Epithelial cell of esophagus (primary cell): ENCODE measurements at regions not wholly inside any gene's neighbourhood (a gene's known extent, or its start where the extent isn't known, plus 50 kb on each side); places are given as distances from the start of the nearest gene placed in this dataset.
"Not testable (repeated sequence)": the region's sequence is repeated elsewhere in the genome, so short reads cannot be mapped to it uniquely, and the experiment has no call there.

ENCODE experiments used
- DNase-seq: peaks from one replicate; pipeline ENCODE4 v3.0.0; 2010; ENCODE audit warnings: low read depth
- H3K4me3 ChIP-seq: 2 replicates; pipeline ENCODE4 v1.5.1; 2011; ENCODE audit warnings: mild to moderate bottlenecking, low read length, control low read depth
- TF ChIP-seq, protein P1 (sequence below): IDR thresholded peaks from 2 replicates; pipeline ENCODE4 v1.5.1; 2011; ENCODE audit warnings: low read depth, mild to moderate bottlenecking, low read length, control low read depth, inconsistent platforms; ENCODE audit not compliant: insufficient read depth; ENCODE audit errors: missing control alignments

- DNase-seq: no peak
- TF ChIP-seq, protein P1, sequence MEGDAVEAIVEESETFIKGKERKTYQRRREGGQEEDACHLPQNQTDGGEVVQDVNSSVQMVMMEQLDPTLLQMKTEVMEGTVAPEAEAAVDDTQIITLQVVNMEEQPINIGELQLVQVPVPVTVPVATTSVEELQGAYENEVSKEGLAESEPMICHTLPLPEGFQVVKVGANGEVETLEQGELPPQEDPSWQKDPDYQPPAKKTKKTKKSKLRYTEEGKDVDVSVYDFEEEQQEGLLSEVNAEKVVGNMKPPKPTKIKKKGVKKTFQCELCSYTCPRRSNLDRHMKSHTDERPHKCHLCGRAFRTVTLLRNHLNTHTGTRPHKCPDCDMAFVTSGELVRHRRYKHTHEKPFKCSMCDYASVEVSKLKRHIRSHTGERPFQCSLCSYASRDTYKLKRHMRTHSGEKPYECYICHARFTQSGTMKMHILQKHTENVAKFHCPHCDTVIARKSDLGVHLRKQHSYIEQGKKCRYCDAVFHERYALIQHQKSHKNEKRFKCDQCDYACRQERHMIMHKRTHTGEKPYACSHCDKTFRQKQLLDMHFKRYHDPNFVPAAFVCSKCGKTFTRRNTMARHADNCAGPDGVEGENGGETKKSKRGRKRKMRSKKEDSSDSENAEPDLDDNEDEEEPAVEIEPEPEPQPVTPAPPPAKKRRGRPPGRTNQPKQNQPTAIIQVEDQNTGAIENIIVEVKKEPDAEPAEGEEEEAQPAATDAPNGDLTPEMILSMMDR: no peak
- H3K4me3 ChIP-seq: no peak overlapping the region
Observed at GRCh38 chr6:112592159-112592558, 245.0 kb downstream of the RFPL4B start.

DNA sequence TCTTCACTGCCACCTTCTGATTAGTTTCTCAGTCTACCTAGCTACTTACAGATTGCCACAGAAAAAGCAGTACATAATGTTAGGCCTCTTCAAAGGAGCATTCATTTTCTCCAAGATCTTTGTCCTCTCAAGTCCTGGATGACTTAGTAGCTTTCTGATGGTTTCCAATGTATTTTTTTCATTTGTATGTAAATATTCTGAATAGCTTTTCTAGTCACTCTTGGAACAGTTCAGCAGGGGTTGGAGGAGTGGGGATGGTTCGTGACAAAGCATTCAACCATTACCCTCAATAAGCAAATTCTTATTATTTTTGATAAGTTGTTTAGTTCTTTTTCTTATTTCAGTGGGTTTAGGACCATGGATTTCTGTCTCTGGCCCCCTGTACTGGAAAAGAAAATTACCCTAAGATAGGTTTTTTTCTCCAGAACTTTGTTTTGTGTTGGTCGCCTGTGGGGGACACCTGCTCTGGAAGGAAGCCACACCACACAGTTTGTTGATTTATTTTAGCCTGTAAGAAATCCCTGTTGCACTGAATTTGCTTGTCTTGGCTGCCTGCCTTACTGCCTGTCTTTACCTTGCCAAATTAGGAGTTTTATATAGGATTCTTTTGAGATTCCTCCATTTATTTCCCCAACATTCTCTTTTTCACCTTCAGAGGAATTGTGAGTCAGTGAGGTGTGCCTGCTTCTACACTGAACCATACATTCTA is 247.9 kb downstream of the RFPL4B start:
- TF ChIP-seq, protein P1: no peak
- H3K4me3 ChIP-seq: no peak overlapping the region

GRCh38 chr6:112595841-112596240 is 248.7 kb downstream of the RFPL4B start:
- TF ChIP-seq, protein P1: no peak
- no peak overlapping the region for H3K4me3 ChIP-seq
- no peak for DNase-seq

More for the DNA sequence above, 247.9 kb downstream of the RFPL4B start:
- DNase-seq: no peak

DNA sequence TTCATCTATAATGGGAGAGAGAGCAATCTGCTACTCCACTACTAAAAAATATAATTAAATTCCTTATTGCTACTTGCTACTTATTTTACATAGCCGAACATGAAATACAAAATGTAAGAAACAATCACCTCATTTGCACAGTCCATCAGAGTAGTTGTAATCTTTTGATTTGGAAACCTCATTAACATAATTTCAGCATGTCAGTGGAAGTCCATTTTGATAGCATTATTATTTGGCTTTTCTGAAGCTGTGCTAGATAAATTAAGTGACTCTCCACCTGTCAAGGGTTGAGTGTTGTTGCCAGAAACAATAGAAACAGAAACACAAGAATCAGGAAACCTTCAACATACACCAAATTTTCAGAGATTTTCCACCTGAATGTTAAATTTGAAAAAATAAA is 250.0 kb downstream of the RFPL4B start:
- TF ChIP-seq, protein P1: no peak
- H3K4me3 ChIP-seq: no peak overlapping the region
- no peak for DNase-seq

GRCh38 chr6:112600168-112600567 is 253.0 kb downstream of the RFPL4B start:
- no peak for DNase-seq
- TF ChIP-seq, protein P1: no peak
- no peak overlapping the region for H3K4me3 ChIP-seq

GRCh38 chr6:112603726-112604125 is 256.6 kb downstream of the RFPL4B start:
- H3K4me3 ChIP-seq: no peak overlapping the region
- TF ChIP-seq, protein P1: no peak
- no peak for DNase-seq

- TF ChIP-seq, protein P1: no peak
- no peak overlapping the region for H3K4me3 ChIP-seq
- DNase-seq: no peak
Observed at GRCh38 chr6:112606656-112607435, 259.7 kb downstream of the RFPL4B start.

DNA sequence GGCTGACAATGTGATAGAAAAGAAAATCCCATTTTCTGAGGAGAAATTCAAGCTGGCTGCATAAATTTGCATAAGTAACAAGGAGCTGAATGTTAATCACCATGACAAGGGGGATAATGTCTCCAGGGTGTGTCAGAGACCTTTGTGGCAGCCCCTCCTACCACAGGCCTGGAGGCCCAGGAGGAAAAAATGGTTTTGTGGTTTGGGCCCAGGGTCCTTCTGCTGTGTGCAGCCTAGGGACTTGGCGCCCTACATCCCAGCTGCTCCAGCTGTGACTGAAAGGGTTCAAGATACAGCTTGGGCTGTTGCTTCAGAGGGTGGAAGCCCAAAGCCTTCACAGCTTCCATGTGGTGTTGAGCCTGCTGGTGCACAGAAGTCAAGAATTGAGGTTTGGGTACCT is 261.8 kb downstream of the RFPL4B start:
- not testable (repeated sequence) for H3K4me3 ChIP-seq, DNase-seq
